ENCODE measurements at regions not wholly inside any gene's neighbourhood (a gene's known extent, or its start where the extent isn't known, plus 50 kb on each side); places are given as distances from the start of the nearest gene placed in this dataset.

GRCh38 chr13:39920613-39921012, 265.2 kb downstream of the COG6 start:
- no peak for TF ChIP-seq CTCF (IDR thresholded peaks at IDR 0.05)
- DNase-seq (ENCODE audit: extremely low spot score, unreplicated experiment), result no peak
- Mint-ChIP-seq H3K4me1 (ENCODE audit: unreplicated experiment) (no peaks in the 10 kb centered on the region), H3K27me3 (ENCODE audit: unreplicated experiment) (no peaks in the 10 kb centered on the region), H3K9me3 (ENCODE audit: unreplicated experiment) (peaks cover 32% of the 10 kb centered on the region), H3K36me3 (ENCODE audit: unreplicated experiment) (peaks cover 9% of the 10 kb centered on the region), H3K4me3 (ENCODE audit: unreplicated experiment) (no peak overlapping the region), H3K27ac (ENCODE audit: unreplicated experiment) (no peak overlapping the region)

- DNase-seq (ENCODE audit: extremely low spot score, unreplicated experiment), result no peak
- H3K4me1 Mint-ChIP-seq (ENCODE audit: unreplicated experiment), result no peaks in the 10 kb centered on the region
- no peak overlapping the region for H3K4me3 Mint-ChIP-seq (ENCODE audit: unreplicated experiment)
- H3K27ac Mint-ChIP-seq (ENCODE audit: unreplicated experiment), result no peak overlapping the region
- H3K9me3 Mint-ChIP-seq (ENCODE audit: unreplicated experiment), result peaks cover 33% of the 10 kb centered on the region
- TF ChIP-seq CTCF (IDR thresholded peaks at IDR 0.05), result no peak
- H3K27me3 Mint-ChIP-seq (ENCODE audit: unreplicated experiment), result no peaks in the 10 kb centered on the region
- H3K36me3 Mint-ChIP-seq (ENCODE audit: unreplicated experiment), result peaks cover 8% of the 10 kb centered on the region
These were observed 270.9 kb downstream of the COG6 start for GRCh38 chr13:39926345-39926744.

GRCh38 chr13:39928261-39928660, 272.8 kb downstream of the COG6 start:
- H3K27ac Mint-ChIP-seq (ENCODE audit: unreplicated experiment), result no peak overlapping the region
- H3K27me3 Mint-ChIP-seq (ENCODE audit: unreplicated experiment), result no peaks in the 10 kb centered on the region
- TF ChIP-seq CTCF (IDR thresholded peaks at IDR 0.05), result no peak
- DNase-seq (ENCODE audit: extremely low spot score, unreplicated experiment), result no peak
- no peaks in the 10 kb centered on the region for H3K4me1 Mint-ChIP-seq (ENCODE audit: unreplicated experiment)
- H3K9me3 Mint-ChIP-seq (ENCODE audit: unreplicated experiment), result peaks cover 20% of the 10 kb centered on the region
- H3K36me3 Mint-ChIP-seq (ENCODE audit: unreplicated experiment), result no peaks in the 10 kb centered on the region
- no peak overlapping the region for H3K4me3 Mint-ChIP-seq (ENCODE audit: unreplicated experiment)

GRCh38 chr13:39929583-39929982, 274.1 kb downstream of the COG6 start:
- DNase-seq (ENCODE audit: extremely low spot score, unreplicated experiment), result no peak

GRCh38 chr13:39930060-39930459, 274.6 kb downstream of the COG6 start:
- Mint-ChIP-seq H3K27me3 (ENCODE audit: unreplicated experiment) (no peaks in the 10 kb centered on the region), H3K36me3 (ENCODE audit: unreplicated experiment) (no peaks in the 10 kb centered on the region), H3K9me3 (ENCODE audit: unreplicated experiment) (peaks cover 10% of the 10 kb centered on the region), H3K4me1 (ENCODE audit: unreplicated experiment) (no peaks in the 10 kb centered on the region), H3K4me3 (ENCODE audit: unreplicated experiment) (no peak overlapping the region), H3K27ac (ENCODE audit: unreplicated experiment) (no peak overlapping the region)
- TF ChIP-seq CTCF (IDR thresholded peaks at IDR 0.05), result no peak
- DNase-seq (ENCODE audit: extremely low spot score, unreplicated experiment), result no peak

More at GRCh38 chr13:39929583-39929982, 274.1 kb downstream of the COG6 start:
- Mint-ChIP-seq H3K9me3 (ENCODE audit: unreplicated experiment) (peaks cover 14% of the 10 kb centered on the region), H3K27ac (ENCODE audit: unreplicated experiment) (no peak overlapping the region), H3K4me3 (ENCODE audit: unreplicated experiment) (no peak overlapping the region), H3K4me1 (ENCODE audit: unreplicated experiment) (no peaks in the 10 kb centered on the region), H3K36me3 (ENCODE audit: unreplicated experiment) (no peaks in the 10 kb centered on the region), H3K27me3 (ENCODE audit: unreplicated experiment) (no peaks in the 10 kb centered on the region)
- TF ChIP-seq CTCF (IDR thresholded peaks at IDR 0.05), result no peak
